Esophagus squamous epithelium (tissue), 5 donors: ENCODE measurements at regions not wholly inside any gene's neighbourhood (a gene's known extent, or its start where the extent isn't known, plus 50 kb on each side); places are given as distances from the start of the nearest gene placed in this dataset.
"Not testable (repeated sequence)": the region's sequence is repeated elsewhere in the genome, so short reads cannot be mapped to it uniquely, and the experiment has no call there.

Source experiments
- DNase-seq: peaks from one replicate; lab custom pipeline; 2025; lab: John Stamatoyannopoulos, UW
- H3K27ac ChIP-seq, 4 donors: fragments of 200-600 bp; sonication (generic); one replicate each; pipeline ENCODE4 v1.5.1; 2016 to 2019; ENCODE audit warnings: mild to moderate bottlenecking in 1 of 4
- H3K27me3 ChIP-seq, 4 donors: fragments of 200-600 bp; sonication (generic); 1 replicate in 3 of 4; 2 replicates in 1 of 4; pipeline versions ENCODE4 v1.5.1 to v1.6.0; 2017 to 2021; ENCODE audit warnings: antibody characterized with exemption in 1 of 4
- H3K36me3 ChIP-seq, 3 donors: fragments of 200-600 bp; sonication (generic); one replicate each; pipeline ENCODE4 v1.5.1; 2016 to 2019
- H3K4me1 ChIP-seq, 3 donors: fragments of 200-600 bp; sonication (generic); one replicate each; pipeline ENCODE4 v1.5.1; 2017 to 2019
- H3K4me3 ChIP-seq, 4 donors: fragments of 200-600 bp; sonication (generic); 1 replicate in 3 of 4; 2 replicates in 1 of 4; pipeline ENCODE4 v1.5.1; 2016 to 2019; ENCODE audit warnings: mild to moderate bottlenecking in 2 of 4, moderate library complexity in 1 of 4
- H3K9me3 ChIP-seq, 3 donors: fragments of 200-600 bp; sonication (generic); one replicate each; pipeline ENCODE4 v1.5.1; 2016 to 2019
- POLR2A ChIP-seq, 4 donors: fragments of 450-650 bp; IDR thresholded peaks; one replicate each; pipeline ENCODE4 v1.6.1; 2017; ENCODE audit warnings: antibody characterized with exemption in 4 of 4, mild to moderate bottlenecking in 4 of 4, moderate library complexity in 3 of 4
- WGBS, 2 donors: methylation state at CpG; one replicate each; pipeline ENCODE4 v1.1.5; 2018; 5-methylcytosine and 5-hydroxymethylcytosine counted together
- intact Hi-C: fragments of 100-400 bp; cut with DNase I; formaldehyde crosslinking; loops from one replicate; pipeline ENCODE4 v1.15.0; 2022
- TF ChIP-seq, protein P1 (sequence below), 6 experiments: fragments of 450-650 bp in 4 of 6; fragments of 200-600 bp in 2 of 6; sonication (generic) in 2 of 6; IDR thresholded peaks; one replicate each; pipeline ENCODE4 v1.5.1; 2016 to 2019; ENCODE audit warnings: antibody characterized with exemption in 6 of 6, mild to moderate bottlenecking in 4 of 6, moderate library complexity in 4 of 6
- donor health status: DM: yes; HTN: yes; CAD: no.

DNA sequence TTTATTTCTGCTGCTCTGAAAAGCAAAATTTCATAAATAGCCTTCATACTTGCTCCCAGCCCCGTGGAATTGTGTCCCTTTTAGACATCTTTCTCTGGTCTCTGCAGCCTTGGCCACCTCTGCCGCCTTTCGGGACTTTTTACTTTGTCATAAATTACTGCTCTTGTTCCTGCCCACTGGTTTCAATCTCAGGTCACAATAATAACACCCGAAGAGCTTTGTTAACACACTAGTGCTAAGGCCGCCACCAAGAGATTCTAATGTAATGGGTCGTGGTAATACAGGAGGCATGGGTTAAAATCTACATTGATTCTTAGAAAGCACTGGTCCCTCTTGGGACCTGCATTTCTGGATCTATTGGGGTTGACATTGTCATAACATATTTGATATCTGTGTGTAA lies 276.0 kb upstream of the VWC2 start:
- TF ChIP-seq, protein P1, sequence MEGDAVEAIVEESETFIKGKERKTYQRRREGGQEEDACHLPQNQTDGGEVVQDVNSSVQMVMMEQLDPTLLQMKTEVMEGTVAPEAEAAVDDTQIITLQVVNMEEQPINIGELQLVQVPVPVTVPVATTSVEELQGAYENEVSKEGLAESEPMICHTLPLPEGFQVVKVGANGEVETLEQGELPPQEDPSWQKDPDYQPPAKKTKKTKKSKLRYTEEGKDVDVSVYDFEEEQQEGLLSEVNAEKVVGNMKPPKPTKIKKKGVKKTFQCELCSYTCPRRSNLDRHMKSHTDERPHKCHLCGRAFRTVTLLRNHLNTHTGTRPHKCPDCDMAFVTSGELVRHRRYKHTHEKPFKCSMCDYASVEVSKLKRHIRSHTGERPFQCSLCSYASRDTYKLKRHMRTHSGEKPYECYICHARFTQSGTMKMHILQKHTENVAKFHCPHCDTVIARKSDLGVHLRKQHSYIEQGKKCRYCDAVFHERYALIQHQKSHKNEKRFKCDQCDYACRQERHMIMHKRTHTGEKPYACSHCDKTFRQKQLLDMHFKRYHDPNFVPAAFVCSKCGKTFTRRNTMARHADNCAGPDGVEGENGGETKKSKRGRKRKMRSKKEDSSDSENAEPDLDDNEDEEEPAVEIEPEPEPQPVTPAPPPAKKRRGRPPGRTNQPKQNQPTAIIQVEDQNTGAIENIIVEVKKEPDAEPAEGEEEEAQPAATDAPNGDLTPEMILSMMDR (IDR thresholded peaks at IDR 0.05), result no peak
- TF ChIP-seq POLR2A (IDR thresholded peaks at IDR 0.05), result no peak
- H3K27me3 ChIP-seq, result no peaks in the 10 kb centered on the region
- no peak overlapping the region for H3K27ac ChIP-seq
- no peaks in the 10 kb centered on the region for H3K36me3 ChIP-seq
- H3K9me3 ChIP-seq, result no peaks in the 10 kb centered on the region
- WGBS, 2 donors, result 75 to 83% methylated on average over 6 of the region's 6 CpGs
- no peak for DNase-seq
- H3K4me1 ChIP-seq, result no peaks in the 10 kb centered on the region
- intact Hi-C loops, result no loop called here
- H3K4me3 ChIP-seq, result no peak overlapping the region

DNA sequence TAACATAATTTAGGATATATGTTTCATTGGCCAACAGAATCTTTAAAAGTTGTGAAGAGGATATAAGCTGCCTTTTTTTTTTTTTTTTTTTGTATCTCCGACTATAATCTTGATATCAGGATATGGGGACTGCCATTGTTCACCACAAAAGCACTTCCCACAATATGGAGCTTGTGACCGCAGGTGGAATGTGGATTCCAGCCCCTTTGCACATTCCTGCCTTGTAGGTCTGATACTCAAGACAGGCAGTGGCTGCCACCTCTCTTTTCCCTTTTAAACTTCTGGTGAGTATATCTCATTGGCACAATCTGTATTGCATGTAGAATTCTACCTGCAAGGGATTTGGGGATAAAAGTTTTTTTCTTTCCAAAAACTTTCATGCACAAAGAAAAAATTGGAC lies 272.7 kb upstream of the VWC2 start:
- no peak for TF ChIP-seq POLR2A (IDR thresholded peaks at IDR 0.05)
- TF ChIP-seq, protein P1 (IDR thresholded peaks at IDR 0.05), result no peak
- 71 to 91% methylated on average over 2 of the region's 2 CpGs for WGBS, 2 donors
- intact Hi-C loops, result no loop called here
- Histone ChIP-seq H3K36me3 (no peaks in the 10 kb centered on the region), H3K4me3 (no peak overlapping the region), H3K4me1 (no peaks in the 10 kb centered on the region), H3K27ac (no peak overlapping the region), H3K27me3 (no peaks in the 10 kb centered on the region), H3K9me3 (no peaks in the 10 kb centered on the region)
- no peak for DNase-seq

DNA sequence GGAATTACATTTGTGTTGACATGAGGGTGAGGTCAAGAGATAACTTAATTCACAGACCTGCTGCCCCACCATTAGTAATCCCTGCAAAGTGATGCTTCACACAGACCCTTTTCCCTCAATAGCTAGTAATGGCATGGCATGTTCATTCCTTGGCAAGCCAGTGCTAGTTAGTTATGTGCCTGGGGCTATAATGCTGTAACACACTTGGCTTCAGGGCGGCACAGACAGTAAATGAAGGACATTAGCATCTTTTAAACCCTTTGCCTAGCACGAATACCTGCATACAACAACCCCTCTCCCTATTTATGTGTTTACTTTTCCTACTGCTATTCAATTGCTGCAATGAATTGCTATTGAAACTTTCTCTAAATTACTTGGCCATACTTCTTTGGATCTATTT lies 266.2 kb upstream of the VWC2 start:
- DNase-seq, H3K27me3 ChIP-seq, H3K27ac ChIP-seq, intact Hi-C loops, H3K4me3 ChIP-seq, H3K9me3 ChIP-seq, H3K36me3 ChIP-seq, H3K4me1 ChIP-seq: not testable (repeated sequence)
- WGBS, 2 donors, result 20 to 29% methylated on average over 2 of the region's 2 CpGs

DNA sequence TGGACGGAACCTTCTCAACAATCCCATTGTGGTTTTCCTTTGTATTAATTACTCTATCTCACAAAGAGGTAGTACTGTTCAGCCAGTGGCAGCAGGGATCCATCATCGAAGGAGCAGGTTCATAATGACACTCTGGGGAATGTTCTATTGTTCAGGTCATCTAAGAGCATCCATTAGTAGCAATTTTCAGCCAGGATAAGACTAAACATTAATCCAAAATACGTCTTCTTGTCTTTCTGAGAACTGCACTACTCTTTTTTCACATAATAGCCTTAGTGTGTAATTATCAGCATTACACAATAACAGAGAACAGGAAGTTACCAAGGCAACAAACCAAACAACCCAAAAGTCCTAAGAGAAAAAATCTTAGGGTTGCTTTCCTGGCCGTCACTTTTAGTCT lies 259.5 kb upstream of the VWC2 start:
- H3K9me3 ChIP-seq, result no peaks in the 10 kb centered on the region
- H3K4me1 ChIP-seq, result no peaks in the 10 kb centered on the region
- intact Hi-C loops, result no loop called here
- no peak for DNase-seq
- TF ChIP-seq, protein P1 (IDR thresholded peaks at IDR 0.05), result no peak
- no peak for TF ChIP-seq POLR2A (IDR thresholded peaks at IDR 0.05)
- no peak overlapping the region for H3K4me3 ChIP-seq
- no peak overlapping the region for H3K27ac ChIP-seq
- no peaks in the 10 kb centered on the region for H3K27me3 ChIP-seq
- no peaks in the 10 kb centered on the region for H3K36me3 ChIP-seq
- 19 to 31% methylated on average over 4 of the region's 4 CpGs for WGBS, 2 donors

DNA sequence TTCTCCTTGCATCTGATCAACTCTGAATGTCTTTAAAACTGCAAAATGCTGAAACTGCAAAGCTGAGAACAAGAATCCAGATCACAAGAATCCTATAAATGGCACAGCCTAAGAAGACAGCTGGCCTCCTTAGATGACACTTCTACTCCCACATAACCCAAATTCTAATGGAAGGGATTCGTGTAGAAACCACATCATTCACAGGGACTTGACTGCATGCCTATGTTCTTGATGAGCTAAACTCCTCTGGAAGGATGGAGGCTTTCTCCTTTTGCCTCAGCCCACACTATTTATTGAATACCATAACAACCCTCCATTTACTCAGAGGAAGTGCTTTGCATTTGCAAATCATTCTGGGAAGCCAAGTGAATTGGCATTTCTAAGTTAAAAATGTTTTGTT lies 252.5 kb upstream of the VWC2 start:
- Histone ChIP-seq H3K9me3 (no peaks in the 10 kb centered on the region), H3K27me3 (no peaks in the 10 kb centered on the region), H3K27ac (no peak overlapping the region), H3K4me3 (no peak overlapping the region), H3K4me1 (no peaks in the 10 kb centered on the region), H3K36me3 (no peaks in the 10 kb centered on the region)
- intact Hi-C loops, result no loop called here
- TF ChIP-seq, protein P1 (IDR thresholded peaks at IDR 0.05), result no peak
- no peak for TF ChIP-seq POLR2A (IDR thresholded peaks at IDR 0.05)
- WGBS, 2 donors, result 25 to 33% methylated on average over 1 of the region's 1 CpG
- DNase-seq, result no peak

DNA sequence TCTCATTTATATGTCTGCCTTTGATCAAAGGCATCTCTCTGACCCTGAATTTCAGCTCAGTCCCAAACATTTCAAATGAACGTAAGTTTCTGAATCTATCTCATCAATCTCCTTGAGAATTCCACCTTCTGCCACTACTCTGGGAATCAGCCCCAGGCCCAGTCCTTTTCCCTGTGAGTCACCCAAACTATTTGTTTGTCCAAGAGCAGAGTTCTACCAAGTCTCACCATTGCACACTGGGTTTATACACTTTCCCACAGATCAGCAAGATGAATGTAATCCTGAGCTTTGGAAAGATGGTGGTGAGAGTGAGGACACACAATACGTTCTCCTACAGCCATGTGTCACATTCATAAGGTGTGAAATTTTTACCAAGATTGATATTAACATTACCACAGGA lies 251.3 kb upstream of the VWC2 start:
- Histone ChIP-seq H3K27ac (no peak overlapping the region), H3K4me1 (no peaks in the 10 kb centered on the region), H3K36me3 (no peaks in the 10 kb centered on the region), H3K9me3 (no peaks in the 10 kb centered on the region), H3K4me3 (no peak overlapping the region), H3K27me3 (no peaks in the 10 kb centered on the region)
- WGBS, 2 donors, result 34 to 53% methylated on average over 1 to 2 of the region's 2 CpGs
- DNase-seq, result no peak
- intact Hi-C loops, result no loop called here
- TF ChIP-seq, protein P1 (IDR thresholded peaks at IDR 0.05), result no peak
- no peak for TF ChIP-seq POLR2A (IDR thresholded peaks at IDR 0.05)
